Heart left ventricle (tissue), 13 donors: ENCODE measurements at regions not wholly inside any gene's neighbourhood (a gene's known extent, or its start where the extent isn't known, plus 50 kb on each side); places are given as distances from the start of the nearest gene placed in this dataset.
"Not testable (repeated sequence)": the region's sequence is repeated elsewhere in the genome, so short reads cannot be mapped to it uniquely, and the experiment has no call there.

Experiments used
- POLR2A ChIP-seq, 2 donors: fragments of 450-650 bp; IDR thresholded peaks; one replicate each; pipeline ENCODE4 v1.6.1; 2017; ENCODE audit warnings: antibody characterized with exemption in 2 of 2, mild to moderate bottlenecking in 2 of 2, moderate library complexity in 2 of 2
- TF ChIP-seq, protein P1 (sequence below), 12 donors: fragments of 200-600 bp; sonication (generic) in 4 of 12; IDR thresholded peaks; one replicate each; pipeline versions ENCODE4 v1.5.0 to v1.8.0; 2018 to 2022; ENCODE audit warnings: antibody characterized with exemption in 12 of 12, mild to moderate bottlenecking in 5 of 12
- donor health status: ischemic (EF 13 %, LVEDD 7.1; RV severe dilation, severe dysfunction).
- donor health status: DM: no; HTN: yes; CAD: no.
- donor health status: DM: no; HTN: no; CAD: no.
- donor health status: ischemic (EF 25% LVEDD 6.9; RV normal size, moderate dysfunction).
- donor health status: ischemic (EF 25% LVEDD 5.7; RV mildly dilated, moderate dysfunction).
- donor health status: ischemic (EF 35%, LVEDD 5.7; RV mildly dilated, moderate dysfunction).
- donor health status: nonischemic (EF 11% LVEDD 7.7; RV severe dilation, severe dysfunction).
- donor health status: DM: yes; HTN: yes; CAD: no.
- donor health status: PGD.
- donor health status: ischemic (EF 29% LVEDD 5.4; RV normal size, mild dysfunction).
- donor health status: nonischemic (EF 23%, LVEDD 6.1; RV moderate dilation, normal function).

DNA sequence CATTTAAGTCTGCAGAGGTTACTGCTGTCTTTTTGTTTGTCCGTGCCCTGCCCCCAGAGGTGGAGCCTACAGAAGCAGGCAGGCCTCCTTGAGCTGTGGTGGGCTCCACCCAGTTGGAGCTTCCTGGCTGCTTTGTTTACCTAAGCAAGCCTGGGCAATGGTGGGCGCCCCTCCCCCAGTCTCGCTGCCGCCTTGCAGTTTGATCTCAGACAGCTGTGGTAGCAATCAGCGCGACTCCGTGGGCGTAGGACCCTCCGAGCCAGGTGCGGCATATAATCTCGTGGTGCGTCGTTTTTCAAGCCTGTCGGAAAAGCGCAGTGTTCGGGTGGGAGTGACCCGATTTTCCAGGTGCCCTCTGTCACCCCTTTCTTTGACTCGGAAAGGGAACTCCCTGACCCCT, 253.3 kb upstream of the PITX2 start:
- TF ChIP-seq, protein P1, sequence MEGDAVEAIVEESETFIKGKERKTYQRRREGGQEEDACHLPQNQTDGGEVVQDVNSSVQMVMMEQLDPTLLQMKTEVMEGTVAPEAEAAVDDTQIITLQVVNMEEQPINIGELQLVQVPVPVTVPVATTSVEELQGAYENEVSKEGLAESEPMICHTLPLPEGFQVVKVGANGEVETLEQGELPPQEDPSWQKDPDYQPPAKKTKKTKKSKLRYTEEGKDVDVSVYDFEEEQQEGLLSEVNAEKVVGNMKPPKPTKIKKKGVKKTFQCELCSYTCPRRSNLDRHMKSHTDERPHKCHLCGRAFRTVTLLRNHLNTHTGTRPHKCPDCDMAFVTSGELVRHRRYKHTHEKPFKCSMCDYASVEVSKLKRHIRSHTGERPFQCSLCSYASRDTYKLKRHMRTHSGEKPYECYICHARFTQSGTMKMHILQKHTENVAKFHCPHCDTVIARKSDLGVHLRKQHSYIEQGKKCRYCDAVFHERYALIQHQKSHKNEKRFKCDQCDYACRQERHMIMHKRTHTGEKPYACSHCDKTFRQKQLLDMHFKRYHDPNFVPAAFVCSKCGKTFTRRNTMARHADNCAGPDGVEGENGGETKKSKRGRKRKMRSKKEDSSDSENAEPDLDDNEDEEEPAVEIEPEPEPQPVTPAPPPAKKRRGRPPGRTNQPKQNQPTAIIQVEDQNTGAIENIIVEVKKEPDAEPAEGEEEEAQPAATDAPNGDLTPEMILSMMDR (IDR thresholded peaks at IDR 0.05) = not testable (repeated sequence)
- TF ChIP-seq POLR2A (IDR thresholded peaks at IDR 0.05) = not testable (repeated sequence)
